Endothelial cell of umbilical vein (primary cell): ENCODE measurements at regions not wholly inside any gene's neighbourhood (a gene's known extent, or its start where the extent isn't known, plus 50 kb on each side); places are given as distances from the start of the nearest gene placed in this dataset.

Experiments
- MAX ChIP-seq: IDR thresholded peaks from 2 replicates; pipeline ENCODE4 v1.6.1; 2011; ENCODE audit not compliant: insufficient read depth, insufficient read length
- TF ChIP-seq, protein P1 (sequence below), 2 donors: IDR thresholded peaks; 1 replicate in 1 of 2; 2 replicates in 1 of 2; pipeline ENCODE4 v1.5.1; 2011; ENCODE audit warnings: low read length in 2 of 2, mild to moderate bottlenecking in 2 of 2, moderate library complexity in 2 of 2, control low read depth in 1 of 2, inconsistent platforms in 1 of 2, low read depth in 1 of 2; ENCODE audit not compliant: insufficient read depth in 1 of 2; ENCODE audit errors: extremely low read depth in 1 of 2

DNA sequence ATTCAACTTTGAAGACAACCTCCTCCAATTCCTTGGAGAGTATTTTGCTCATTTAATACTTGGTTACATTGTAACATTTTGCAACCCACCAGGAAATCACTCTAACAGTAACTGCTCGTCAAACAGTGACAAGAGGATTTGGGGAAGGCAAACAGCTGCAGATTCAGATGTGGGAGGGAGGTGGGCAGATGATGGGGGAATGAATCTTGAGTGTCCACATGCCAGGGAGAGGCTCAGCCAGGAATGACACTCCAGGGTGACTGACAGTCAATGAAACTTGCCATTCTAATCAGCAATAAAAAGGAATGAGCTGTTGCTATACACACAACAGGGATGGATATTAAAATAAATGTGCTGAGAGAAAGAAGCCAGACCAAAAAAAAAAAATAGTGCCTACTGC lies 97.7 kb upstream of the ANKRD55 start:
- no peak for TF ChIP-seq MAX
- TF ChIP-seq, protein P1, sequence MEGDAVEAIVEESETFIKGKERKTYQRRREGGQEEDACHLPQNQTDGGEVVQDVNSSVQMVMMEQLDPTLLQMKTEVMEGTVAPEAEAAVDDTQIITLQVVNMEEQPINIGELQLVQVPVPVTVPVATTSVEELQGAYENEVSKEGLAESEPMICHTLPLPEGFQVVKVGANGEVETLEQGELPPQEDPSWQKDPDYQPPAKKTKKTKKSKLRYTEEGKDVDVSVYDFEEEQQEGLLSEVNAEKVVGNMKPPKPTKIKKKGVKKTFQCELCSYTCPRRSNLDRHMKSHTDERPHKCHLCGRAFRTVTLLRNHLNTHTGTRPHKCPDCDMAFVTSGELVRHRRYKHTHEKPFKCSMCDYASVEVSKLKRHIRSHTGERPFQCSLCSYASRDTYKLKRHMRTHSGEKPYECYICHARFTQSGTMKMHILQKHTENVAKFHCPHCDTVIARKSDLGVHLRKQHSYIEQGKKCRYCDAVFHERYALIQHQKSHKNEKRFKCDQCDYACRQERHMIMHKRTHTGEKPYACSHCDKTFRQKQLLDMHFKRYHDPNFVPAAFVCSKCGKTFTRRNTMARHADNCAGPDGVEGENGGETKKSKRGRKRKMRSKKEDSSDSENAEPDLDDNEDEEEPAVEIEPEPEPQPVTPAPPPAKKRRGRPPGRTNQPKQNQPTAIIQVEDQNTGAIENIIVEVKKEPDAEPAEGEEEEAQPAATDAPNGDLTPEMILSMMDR (IDR thresholded peaks at IDR 0.05; ENCODE audit: extremely low read depth in 1 of 2, insufficient read depth in 1 of 2, low read depth in 1 of 2, low read length in 2 of 2): no peak
